Right lobe of liver (tissue), 4 donors: ENCODE measurements at regions not wholly inside any gene's neighbourhood (a gene's known extent, or its start where the extent isn't known, plus 50 kb on each side); places are given as distances from the start of the nearest gene placed in this dataset.

Source experiments
- POLR2A ChIP-seq: fragments of 450-650 bp; IDR thresholded peaks from one replicate; pipeline ENCODE4 v1.6.1; 2017; ENCODE audit warnings: antibody characterized with exemption, mild to moderate bottlenecking
- TF ChIP-seq, protein P1 (sequence below), 4 donors: fragments of 200-600 bp in 3 of 4; fragments of 450-650 bp in 1 of 4; IDR thresholded peaks; one replicate each; pipeline versions ENCODE4 v1.5.1 to v1.8.0; 2016 to 2022; ENCODE audit warnings: antibody characterized with exemption in 4 of 4, mild to moderate bottlenecking in 2 of 4
- donor health status: DM: no; HTN: no; CAD: no.
- donor health status: DM: no; HTN: no; CAD: no.
- donor health status: DM: no; HTN: yes; CAD: no.

DNA sequence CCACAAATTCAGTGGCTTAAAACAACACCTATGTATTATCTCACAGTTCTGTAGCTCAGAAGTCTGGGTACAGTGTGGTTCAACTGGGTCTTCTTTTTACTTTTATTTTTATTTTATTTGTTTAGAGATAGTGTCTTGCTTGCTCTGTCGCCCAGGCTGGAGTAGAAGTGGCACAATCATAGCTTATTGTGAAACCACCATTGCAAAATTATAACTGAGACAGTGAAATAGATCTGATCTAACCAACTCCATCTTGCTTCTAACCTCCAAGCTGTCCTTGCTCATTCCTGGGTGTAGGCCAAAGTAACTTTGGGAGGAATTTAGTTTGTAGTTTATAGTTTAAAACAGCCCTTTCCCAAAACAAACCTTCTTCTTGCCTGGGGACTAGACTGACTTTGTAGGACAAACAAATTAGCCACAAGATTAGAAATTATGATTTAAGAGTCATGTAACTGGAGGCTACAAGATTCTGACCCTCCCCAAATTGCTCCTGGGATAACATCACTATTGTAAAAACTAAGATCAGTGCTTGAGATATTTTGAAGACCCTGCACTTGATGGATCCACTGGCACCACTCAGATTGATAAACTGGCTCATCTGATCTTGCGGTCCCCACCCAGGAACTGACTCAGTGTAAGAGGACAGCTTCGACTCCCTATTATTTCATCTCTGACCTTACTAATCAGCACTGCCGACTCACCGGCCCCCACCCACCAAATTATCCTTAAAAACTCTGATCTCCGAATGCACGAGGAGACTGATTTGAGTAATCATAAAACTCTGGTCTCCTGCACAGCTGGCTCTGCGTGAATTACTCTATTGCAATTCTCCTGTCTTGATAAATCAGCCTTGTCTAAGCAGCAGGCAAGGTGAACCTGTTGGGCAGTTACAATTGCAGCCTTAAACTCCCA lies 193.4 kb upstream of the CDYL start:
- TF ChIP-seq, protein P1, sequence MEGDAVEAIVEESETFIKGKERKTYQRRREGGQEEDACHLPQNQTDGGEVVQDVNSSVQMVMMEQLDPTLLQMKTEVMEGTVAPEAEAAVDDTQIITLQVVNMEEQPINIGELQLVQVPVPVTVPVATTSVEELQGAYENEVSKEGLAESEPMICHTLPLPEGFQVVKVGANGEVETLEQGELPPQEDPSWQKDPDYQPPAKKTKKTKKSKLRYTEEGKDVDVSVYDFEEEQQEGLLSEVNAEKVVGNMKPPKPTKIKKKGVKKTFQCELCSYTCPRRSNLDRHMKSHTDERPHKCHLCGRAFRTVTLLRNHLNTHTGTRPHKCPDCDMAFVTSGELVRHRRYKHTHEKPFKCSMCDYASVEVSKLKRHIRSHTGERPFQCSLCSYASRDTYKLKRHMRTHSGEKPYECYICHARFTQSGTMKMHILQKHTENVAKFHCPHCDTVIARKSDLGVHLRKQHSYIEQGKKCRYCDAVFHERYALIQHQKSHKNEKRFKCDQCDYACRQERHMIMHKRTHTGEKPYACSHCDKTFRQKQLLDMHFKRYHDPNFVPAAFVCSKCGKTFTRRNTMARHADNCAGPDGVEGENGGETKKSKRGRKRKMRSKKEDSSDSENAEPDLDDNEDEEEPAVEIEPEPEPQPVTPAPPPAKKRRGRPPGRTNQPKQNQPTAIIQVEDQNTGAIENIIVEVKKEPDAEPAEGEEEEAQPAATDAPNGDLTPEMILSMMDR (IDR thresholded peaks at IDR 0.05) = no peak
- no peak for TF ChIP-seq POLR2A
